HepG2 (cell line): ENCODE measurements at regions not wholly inside any gene's neighbourhood (a gene's known extent, or its start where the extent isn't known, plus 50 kb on each side); places are given as distances from the start of the nearest gene placed in this dataset.

ENCODE experiments used
- ARID3A ChIP-seq: IDR thresholded peaks from 2 replicates; pipeline ENCODE4 v1.6.1; 2012; ENCODE audit warnings: low read depth, low read length, improper control_type of control experiment
- POLR2A ChIP-seq, 2 experiments: IDR thresholded peaks; 2 replicates each; pipeline ENCODE4 v1.6.1; 2011; ENCODE audit warnings: low read depth in 2 of 2, low read length in 2 of 2, mild to moderate bottlenecking in 1 of 2, moderate library complexity in 1 of 2; ENCODE audit not compliant: insufficient read depth in 1 of 2
- ZNF468 ChIP-seq: sonication (generic); formaldehyde crosslinking; IDR thresholded peaks from 2 replicates; pipeline ENCODE4 v1.8.0; 2022; ENCODE audit warnings: mild to moderate bottlenecking, moderate library complexity, missing genetic modification reagents

- no peak for TF ChIP-seq ZNF468
- no peak for TF ChIP-seq ARID3A
- TF ChIP-seq POLR2A (IDR thresholded peaks at IDR 0.05; ENCODE audit: insufficient read depth in 1 of 2, low read depth in 2 of 2, low read length in 2 of 2): no peak
These were observed 243.5 kb downstream of the SHOX start for GRCh38 chrX:874061-874460.
